ENCODE measurements at regions not wholly inside any gene's neighbourhood (a gene's known extent, or its start where the extent isn't known, plus 50 kb on each side); places are given as distances from the start of the nearest gene placed in this dataset.
"Not testable (repeated sequence)": the region's sequence is repeated elsewhere in the genome, so short reads cannot be mapped to it uniquely, and the experiment has no call there.

DNA sequence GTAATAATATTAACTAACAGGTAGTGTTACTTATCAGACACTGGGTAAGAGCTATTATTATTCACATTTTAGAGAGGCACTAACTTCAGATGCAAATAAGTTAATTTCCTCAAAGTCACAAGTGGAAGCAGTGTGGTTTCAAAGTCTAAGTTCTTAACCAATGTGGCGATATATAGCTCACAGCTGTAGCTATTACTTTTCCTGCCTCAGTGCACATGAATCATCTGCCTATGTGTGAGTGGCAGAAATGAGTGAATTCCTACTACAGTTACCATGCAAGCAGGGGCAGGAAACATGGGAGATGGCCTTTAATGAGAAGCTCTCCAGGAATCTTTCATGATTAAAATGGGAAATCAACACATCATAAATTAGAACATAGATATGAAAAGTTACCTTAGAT lies 126.2 kb upstream of the EYA4 start:
- no peak for DNase-seq (ENCODE audit: low read depth)

DNA sequence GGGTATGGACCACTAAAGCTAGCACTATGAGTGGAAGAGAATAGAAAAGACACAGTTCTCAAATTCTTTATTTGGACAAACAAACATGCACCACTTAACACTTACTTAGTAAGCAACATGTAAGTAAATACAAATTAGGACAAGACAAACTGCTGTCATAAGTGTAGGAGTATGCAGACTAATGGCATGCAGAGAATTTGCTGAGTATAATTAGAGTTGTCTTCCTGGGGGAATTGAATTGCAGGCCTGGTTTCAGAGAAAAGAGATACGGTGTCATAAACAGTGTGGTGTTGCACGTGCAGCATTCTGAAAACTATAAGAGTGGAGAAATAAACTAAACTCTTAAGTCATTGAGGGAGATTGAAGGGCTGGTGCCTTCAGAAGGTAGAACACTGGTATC lies 125.2 kb upstream of the EYA4 start:
- DNase-seq (ENCODE audit: low read depth): no peak

DNA sequence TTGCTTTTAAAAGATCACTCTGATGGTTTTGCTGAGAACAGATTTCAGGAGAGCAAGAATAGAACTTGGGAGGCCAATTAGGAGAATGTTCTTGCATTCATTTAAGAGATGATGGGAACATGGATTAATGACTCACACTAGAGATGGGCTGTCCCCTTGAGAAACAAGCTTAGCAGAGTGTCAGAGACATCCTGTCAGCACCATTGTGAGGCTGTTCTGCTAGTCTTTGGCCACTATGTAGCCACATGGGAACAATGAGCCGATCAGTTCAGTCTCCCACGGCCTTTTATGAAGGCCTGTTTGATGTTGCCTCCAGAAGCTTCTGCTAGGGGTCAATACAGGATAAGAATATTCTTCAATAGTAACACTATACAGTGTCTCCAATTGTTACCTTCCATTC lies 113.0 kb upstream of the EYA4 start:
- DNase-seq (ENCODE audit: low read depth): no peak

DNA sequence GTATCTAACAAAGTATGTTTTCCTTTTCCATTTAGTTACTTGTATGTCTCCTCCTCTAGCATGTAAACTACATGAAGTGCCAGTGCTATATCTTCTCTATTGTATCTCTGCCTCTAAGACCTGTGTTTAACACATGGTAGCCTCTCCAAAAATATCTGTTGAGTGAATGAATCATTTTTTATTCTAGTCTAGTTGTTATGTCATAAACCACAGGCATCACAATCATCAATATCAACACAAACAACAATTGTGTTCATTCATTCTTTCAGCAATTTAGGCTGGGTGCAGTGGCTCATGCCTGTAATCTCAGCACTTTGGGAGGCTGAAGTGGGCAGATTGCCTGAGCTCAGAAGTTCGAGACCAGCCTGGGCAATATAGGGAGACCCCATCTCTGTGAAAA lies 111.6 kb upstream of the EYA4 start:
- DNase-seq (ENCODE audit: low read depth): no peak

DNA sequence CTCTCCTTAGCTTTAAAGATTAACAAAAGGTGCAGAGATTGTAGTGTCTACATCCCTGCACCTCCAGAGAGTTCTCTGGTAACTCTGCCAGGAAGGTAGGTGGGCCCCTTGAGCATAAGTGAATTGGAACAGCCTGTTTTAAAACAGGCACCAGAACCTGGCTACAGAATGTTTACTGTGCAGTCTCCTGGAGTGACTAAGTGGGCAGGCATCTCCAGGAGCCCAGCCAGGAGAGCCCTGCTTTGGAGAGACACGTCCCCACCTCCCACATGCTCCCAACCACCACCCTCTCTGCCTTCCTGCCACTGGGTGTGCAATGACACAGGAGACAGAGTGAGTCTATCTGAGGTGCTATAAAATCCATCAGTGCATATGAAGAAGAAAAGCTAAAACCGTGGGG lies 110.3 kb upstream of the EYA4 start:
- DNase-seq (ENCODE audit: low read depth): no peak

DNA sequence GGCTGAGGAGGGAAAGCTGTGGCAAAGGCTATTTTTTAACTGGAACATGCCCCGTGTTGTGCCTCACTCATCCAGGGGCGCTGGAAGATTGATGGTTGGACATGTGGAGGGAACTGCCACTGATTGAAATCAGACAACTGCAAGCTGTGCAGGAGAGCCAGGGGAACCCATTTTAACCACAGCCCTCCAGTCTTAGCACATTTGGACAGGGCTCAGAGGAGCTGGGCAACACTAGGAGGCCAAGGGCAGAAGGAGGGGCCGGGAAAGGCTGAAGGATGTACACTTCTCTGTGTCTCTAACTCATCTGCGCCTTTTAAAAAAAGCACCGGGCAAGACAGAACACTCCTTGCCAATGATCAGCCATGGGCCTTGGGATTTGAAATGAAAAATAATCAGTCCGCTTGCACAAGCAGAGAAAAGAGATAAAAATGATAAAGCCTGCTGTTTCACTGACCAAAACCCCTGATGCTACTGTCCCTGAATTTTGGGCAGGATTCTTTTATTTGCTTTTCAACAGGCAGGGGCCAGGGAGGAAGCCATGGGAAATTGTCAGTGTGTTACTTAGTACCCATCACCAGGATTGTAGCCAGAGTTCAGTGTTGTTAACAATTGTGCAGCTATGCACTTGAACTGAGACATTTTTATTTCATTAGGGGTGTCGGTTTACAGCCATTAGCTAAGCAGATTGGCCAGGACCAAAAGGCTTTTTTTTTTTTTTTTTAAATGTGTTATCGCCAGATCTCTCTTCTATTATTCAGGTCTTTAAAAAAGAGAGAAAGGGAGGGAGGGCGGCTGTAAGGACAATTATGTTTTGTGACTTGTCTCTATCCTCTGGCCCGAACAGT lies 109.3 kb upstream of the EYA4 start:
- no peak for DNase-seq (ENCODE audit: low read depth)

DNA sequence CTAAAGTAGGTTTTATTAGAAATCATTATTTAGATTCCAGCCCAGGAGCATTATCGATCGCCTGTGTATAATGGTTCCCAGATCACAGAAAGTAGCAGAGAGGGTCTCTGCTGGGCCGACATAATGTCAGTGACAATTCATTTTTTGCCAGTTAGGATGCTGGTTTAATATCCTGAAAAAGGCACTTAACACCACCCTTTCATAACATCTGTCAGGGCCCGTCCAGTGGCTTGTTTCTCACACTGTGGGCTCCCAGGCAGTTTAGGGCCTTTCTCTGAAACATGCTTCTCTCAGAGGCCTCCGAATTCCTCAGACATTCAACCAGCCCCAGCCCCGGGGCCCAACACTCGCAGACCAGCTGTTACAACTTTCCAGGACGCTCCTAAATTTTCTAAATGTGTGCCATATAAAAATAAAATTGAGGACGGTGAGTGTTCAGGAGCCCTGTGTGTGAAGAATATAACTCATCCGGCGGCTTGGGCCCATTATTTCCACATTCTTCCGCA lies 108.6 kb upstream of the EYA4 start:
- DNase-seq (ENCODE audit: low read depth): no peak

DNA sequence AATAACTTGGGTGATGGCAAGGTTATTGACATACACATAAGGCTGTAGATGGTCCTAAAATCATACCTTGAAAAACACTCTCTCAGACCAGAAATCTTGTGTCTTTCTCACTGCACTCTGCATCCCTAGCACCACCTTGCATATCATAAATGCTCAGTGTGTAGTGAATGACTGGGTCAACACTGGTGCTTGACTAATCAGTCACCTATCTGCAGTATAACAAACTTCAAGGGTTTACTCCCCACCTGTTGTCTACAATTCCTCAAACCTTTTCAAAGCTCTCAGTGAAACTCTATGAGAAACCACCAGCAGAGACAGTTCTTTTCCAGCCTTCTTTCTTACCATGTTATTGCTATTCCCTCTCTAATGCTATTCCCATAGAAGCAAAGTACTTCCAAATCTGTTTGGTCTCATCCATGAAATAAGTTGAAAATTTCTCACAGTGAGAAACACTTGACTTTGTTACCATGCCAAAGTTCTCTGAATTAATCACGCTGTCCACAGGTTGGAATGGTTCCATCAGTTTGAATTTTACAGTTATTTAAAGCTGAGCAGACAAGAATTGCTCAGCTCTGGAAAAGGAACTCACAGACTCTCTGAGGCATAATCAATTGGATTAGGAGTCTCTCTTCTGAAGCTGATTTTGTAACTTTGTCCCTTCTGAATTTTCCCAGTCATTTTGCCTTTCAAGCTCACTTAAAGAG lies 104.8 kb upstream of the EYA4 start:
- no peak for DNase-seq (ENCODE audit: low read depth)

DNA sequence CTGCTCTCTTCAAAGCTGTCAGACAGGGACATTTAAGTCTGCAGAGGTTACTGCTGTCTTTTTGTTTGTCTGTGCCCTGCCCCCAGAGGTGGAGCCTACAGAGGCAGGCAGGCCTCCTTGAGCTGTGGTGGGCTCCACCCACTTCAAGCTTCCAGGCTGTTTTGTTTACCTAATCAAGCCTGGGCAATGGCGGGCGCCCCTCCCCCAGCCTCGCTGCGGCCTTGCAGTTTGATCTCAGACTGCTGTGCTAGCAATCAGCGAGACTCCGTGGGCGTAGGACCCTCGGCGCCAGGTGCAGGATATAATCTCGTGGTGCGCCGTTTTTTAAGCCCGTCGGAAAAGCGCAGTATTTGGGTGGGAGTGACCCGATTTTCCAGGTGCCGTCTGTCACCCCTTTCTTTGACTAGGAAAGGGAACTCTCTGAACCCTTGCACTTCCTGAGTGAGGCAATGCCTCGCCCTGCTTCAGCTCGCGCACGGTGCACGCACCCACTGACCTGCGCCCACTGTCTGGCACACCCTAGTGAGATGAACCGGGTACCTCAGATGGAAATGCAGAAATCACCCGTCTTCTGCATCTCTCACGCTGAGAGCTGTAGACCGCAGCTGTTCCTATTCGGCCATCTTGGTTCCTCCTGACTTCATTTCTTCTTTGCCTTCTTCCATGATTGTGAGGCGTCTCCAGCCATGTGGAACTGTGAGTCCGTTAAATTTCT lies 93.5 kb upstream of the EYA4 start:
- DNase-seq (ENCODE audit: low read depth): not testable (repeated sequence)

DNA sequence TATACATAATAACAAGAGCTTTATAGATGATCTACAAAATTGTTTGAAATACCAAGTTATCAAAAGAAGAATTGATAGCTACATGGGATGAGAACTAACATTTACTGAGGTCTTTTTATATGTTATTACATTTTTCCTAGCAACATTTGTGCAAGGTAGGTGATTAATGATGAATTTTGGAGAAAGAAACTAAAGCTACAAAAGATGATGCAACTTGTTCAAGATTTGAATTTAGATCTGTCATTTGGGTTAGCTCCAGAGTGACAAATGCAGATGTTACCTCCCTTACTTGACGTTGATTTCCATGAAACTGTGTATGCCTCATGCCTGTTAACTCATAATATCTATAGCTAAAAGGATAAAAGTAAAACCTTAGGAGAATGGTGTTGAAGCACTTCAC lies 84.5 kb upstream of the EYA4 start:
- DNase-seq (ENCODE audit: low read depth): no peak

DNA sequence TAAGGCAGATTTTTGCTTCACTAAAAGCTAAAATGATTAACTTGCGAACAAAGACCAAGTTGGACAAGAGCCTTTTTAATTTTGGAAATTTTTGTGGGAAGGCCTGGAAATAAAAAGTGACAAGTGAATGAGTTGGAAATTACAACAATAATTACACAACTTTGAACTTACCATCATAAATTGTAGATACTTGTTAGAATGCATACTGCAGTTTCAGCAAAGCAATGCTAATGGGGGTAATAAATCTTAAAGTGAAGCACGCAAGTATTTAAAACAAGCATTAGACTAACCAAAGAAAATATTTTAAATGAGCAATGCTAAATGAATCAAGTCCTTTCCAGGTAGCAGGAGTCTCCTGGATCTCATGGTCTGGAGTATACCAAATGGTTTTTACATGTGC lies 83.2 kb upstream of the EYA4 start:
- no peak for DNase-seq (ENCODE audit: low read depth)

DNA sequence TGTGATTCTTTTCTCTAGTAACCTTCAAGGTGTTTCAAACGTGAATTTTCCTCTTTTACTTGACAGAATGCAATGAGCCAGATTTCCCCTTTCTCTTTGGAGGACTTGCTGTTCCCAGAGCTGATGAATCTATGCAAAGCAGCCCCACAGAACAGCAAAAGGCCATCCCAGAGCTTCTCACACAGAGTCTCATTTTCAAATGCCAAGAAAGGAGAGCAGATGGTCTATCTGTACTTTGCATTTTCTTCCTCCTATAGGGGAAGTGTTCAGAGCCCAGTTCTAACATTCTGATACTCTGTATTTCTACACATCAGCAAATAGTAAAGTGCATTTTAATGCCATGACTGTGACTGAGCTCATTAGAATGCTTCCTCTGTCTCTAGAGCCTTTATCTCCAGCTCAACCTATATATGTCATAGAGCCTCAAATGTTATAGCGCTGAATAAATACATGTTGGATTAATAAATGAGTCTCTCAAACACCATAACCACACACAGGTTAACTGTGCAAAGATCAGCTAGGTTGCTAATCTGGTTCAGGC lies 81.8 kb upstream of the EYA4 start:
- no peak for DNase-seq (ENCODE audit: low read depth)

DNA sequence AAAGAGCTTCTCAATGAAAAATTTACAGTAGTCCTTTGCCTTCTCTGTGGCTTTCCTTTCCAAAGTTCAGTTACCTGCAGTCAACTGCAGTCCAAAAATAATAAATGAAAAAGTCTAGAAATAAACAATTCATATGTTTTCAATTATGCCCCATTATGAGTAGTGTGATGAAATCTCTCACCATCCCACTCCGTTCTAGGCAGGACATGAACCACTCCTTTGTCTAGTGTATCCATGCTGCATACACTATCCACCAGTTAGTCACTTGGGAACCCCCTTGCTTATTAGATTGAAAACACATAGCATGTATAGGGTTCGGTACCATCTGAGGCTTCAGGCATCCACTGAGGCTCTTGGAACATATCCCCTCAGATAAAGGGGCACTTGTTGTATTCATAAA lies 80.6 kb upstream of the EYA4 start:
- DNase-seq (ENCODE audit: low read depth): no peak

DNA sequence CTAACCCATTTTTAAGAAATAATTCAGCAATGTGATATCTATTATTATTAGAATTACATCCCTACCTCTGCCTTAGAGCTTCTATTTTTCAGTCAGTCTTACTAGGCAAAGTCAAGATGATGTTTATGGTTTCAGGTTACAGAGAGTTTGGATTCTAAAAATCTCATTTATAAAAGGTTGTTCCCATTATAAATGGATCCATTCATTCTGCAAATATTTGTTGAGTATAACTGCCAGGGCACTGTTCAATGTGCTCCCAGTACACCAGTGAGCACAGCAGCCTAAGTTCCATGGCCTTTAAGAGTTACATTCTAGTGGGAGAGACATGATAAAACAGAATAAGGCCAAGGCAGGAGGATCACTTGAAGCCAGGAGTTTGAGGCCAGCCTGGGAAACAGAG lies 75.9 kb upstream of the EYA4 start:
- DNase-seq (ENCODE audit: low read depth): no peak

DNA sequence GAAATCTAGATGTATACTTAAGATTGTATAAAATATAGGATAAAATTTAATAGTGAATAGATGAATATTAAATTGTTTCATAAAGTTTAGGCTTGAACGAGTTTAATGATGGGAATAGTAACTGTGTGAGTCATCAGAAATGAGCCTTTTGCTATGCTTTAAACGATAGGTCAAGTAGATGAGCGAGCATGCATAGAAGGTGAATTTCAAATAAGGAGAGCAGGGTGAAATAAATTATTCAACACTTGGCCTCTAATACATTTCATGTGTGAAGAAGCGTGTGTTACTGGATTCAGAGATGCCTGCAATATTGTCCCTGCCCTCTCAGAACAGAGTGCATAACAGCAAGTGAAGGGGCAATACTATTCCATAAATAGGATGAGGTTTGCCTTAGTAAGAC lies 74.4 kb upstream of the EYA4 start:
- no peak for DNase-seq (ENCODE audit: low read depth)

DNA sequence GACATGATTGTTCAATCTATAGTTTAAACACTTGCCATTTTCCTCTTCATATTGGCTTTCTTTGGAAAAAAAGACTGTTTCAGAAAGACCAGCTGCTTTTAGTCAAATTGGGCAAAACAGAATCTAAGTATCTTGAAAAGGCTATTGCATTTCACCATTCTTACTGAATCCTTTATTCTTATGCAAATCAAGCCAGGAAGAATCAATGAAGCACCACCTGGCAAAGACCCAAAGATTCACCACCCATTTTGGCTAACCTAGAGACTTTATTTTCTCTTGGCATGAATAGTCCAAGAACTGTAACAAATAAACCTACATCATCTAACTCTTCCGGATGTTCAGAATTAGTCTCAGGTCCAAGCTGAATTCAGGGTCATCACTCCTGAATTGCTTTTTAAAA lies 71.3 kb upstream of the EYA4 start:
- no peak for DNase-seq (ENCODE audit: low read depth)

DNA sequence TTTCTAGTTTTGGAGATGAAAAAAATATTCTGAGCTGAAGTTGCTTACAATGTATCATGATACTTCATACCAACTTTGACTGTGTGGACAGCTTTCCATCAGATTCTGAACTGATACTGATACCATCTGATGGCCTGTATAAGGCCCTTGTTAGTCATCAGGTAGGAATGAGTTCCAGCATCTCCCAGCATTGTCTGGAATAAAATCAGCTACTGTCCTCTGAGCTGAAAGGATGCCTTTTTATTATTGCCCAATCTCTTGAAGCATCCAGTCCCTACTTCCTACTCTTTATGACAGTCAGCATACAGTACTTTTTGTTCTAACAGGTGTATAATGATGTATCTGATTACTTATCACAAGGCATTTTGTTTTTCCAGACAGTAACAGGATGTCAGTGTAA lies 70.6 kb upstream of the EYA4 start:
- no peak for DNase-seq (ENCODE audit: low read depth)

DNA sequence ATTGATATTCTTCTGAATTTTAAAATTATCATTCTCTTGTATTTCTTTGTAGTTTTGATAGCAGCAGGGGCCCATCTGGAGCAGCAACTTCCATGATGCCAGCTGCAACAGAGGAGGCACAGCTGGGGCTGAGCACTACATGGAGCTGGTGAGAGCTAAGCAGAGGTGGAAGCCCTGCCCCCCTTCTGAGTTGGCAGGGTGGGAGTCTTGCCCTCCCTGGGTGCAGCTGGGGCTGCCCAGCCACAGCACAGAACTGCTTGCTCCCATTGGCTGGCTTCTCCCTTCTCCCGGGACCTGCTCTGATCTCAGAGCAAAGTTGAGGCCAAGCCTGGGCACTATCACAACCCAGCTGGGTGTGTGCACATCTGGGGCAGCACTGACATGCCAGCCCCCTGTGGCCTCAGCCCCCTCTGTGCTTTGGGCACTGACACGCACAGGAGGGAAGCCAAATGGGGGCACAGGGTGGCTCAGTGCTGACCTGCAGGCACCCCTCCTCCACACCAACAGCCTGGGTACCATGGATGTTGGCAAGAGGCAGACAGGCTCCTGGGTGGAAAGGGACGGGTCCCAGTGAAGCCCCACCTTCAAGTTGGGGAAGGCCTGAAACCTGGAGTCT lies 69.1 kb upstream of the EYA4 start:
- no peak for DNase-seq (ENCODE audit: low read depth)

DNA sequence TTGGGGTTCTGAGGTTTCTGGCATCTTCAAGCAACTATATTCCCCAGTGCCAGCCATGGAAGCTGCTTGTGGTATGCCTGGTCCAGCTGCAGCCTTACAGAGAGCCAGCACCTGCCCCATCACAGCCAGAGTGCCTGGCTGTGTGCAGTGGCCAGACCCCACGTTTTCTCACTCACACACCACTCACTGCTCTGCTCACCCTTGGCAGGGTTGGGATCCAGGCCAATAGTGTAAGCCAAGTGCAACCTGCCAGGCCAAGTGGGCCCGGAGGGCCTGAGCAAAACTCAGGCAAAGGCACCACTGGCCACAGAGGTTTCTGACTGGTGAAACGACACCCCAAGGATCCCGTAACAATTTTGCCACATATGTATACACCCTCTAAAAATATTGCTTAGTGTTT lies 67.9 kb upstream of the EYA4 start:
- DNase-seq (ENCODE audit: low read depth): no peak

DNA sequence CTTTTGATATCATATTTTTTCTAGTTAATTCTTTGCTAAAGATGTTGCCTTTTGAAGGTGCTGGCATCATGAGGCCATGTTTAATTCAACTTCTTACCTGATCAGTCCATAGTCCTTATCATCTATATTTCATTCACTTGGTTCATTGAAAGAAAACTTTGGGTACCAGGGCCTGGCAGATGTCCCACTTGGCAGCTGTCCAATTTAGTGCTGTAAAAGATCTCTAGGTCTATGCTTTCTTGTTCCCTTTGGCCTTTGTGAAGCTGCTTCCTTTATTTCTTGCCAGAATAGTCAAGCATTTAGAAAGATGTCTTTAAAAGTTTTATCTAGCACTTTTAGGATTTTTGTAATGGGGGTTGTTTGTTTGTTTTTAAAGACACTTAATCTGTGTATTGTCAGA lies 61.7 kb upstream of the EYA4 start:
- DNase-seq (ENCODE audit: low read depth): no peak

DNA sequence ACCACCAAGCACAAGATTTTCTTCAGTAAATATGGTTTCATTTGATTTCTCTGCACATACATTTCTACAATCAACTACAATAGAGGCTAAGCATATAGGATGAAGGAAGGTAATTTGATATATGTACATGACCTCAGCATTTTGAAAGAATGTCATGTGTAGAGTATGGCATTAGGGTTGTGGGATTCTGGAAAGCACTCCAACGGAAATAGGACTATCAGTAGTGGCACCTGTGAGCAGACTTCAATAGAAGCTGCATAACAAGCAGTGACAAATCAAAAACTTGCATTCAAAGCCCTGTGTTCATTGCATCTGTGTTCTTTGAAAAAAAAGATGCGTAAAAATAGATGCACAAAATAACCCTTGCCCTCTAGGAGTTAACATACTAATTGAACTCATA lies 57.5 kb upstream of the EYA4 start:
- DNase-seq (ENCODE audit: low read depth): no peak

DNA sequence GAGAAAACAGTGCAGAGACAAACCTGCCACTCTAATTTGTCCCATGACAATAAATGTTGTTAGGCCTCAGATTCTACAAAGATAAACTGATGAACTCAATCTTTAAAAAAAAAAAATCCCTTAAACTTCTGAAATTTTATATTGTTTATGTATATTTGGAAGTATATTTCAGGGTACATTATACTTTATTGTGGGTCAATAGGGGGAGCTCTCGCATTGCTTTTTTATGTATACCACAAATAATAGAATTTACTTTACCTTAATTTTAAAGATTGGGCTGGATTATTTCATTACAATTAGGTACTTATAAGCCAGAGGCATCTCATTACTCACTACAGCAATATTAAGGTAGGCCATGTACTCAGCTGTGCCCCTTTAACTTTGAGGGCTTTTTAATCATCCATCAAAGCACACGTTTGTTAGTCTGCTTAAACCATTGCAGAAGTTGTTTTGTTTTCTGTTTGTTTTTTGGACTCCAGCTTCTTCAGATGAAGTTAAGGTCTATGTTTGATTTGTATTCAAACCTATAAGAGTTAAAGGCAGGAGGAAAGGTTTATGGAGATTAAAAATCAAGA lies 56.3 kb upstream of the EYA4 start:
- no peak for DNase-seq (ENCODE audit: low read depth)
